IMR-90 (cell line): ENCODE measurements at regions not wholly inside any gene's neighbourhood (a gene's known extent, or its start where the extent isn't known, plus 50 kb on each side); places are given as distances from the start of the nearest gene placed in this dataset.

ENCODE experiments used
- ATAC-seq: fragments of 200-7000 bp; cut with Tn5 transposase; 2 replicates; pipeline ENCODE4 v1.9.1; 2020; ENCODE audit warnings: low read depth, mild to moderate bottlenecking, moderate library complexity
- BruUV-seq: library from RNA; stranded (reverse); fragments of 400-500 nt; replicated peaks from 2 replicates; lab custom pipeline; 2021; lab: Mats Ljungman, UMichigan
- CTCF ChIA-PET: fragments of 300-600 bp; formaldehyde crosslinking; extraction: SDS; loops from one replicate; lab custom pipeline; 2021; ENCODE audit warnings: antibody characterized with exemption; lab: Yijun Ruan, JAX
- POLR2A ChIA-PET: fragments of 300-600 bp; sonication (Branson Sonifier 250); formaldehyde crosslinking; loops from one replicate; lab custom pipeline; 2022; ENCODE audit warnings: antibody characterized with exemption; ENCODE audit not compliant: unreplicated experiment; lab: Charles Lee
- DNase-seq: peaks from one replicate; pipeline ENCODE4 v3.0.0; 2013
- H2AFZ ChIP-seq: replicated peaks from 2 replicates; pipeline ENCODE3; 2013; ENCODE audit warnings: low read length, mild to moderate bottlenecking; ENCODE audit not compliant: poor library complexity
- H2AK5ac ChIP-seq: 2 replicates; pipeline ENCODE4 v1.6.1; 2013; ENCODE audit warnings: low read depth, low read length, inconsistent platforms
- H2AK9ac ChIP-seq: replicated peaks from 2 replicates; pipeline ENCODE3; 2013; ENCODE audit warnings: mild to moderate bottlenecking, low read depth, low read length, moderate library complexity; ENCODE audit not compliant: poor library complexity
- H2BK120ac ChIP-seq: 2 replicates; pipeline ENCODE4 v1.6.1; 2013; ENCODE audit warnings: low read depth, low read length, inconsistent platforms
- H2BK15ac ChIP-seq: 3 replicates; pipeline ENCODE4 v1.6.1; 2013; ENCODE audit warnings: low read depth, low read length, inconsistent platforms
- H2BK20ac ChIP-seq: 2 replicates; pipeline ENCODE4 v1.6.1; 2013; ENCODE audit warnings: low read depth, mild to moderate bottlenecking, inconsistent platforms, low read length, moderate library complexity
- H2BK5ac ChIP-seq: 2 replicates; pipeline ENCODE4 v1.6.1; 2013; ENCODE audit warnings: mild to moderate bottlenecking, low read depth, low read length, inconsistent platforms; ENCODE audit not compliant: poor library complexity, severe bottlenecking
- H3K14ac ChIP-seq: replicated peaks from 2 replicates; pipeline ENCODE4 v1.6.1; 2013; ENCODE audit warnings: low read depth, low read length, inconsistent platforms
- H3K18ac ChIP-seq: 2 replicates; pipeline ENCODE4 v1.6.1; 2013; ENCODE audit warnings: low read depth, low read length, control low read depth
- H3K23ac ChIP-seq: 2 replicates; pipeline ENCODE4 v1.6.1; 2013; ENCODE audit warnings: low read depth, low read length, inconsistent platforms
- H3K27ac ChIP-seq: 2 replicates; pipeline ENCODE4 v1.5.1; 2013; ENCODE audit warnings: mild to moderate bottlenecking, control low read depth, low read length; ENCODE audit not compliant: insufficient read depth
- H3K27me3 ChIP-seq: 2 replicates; pipeline ENCODE4 v1.6.1; 2013; ENCODE audit warnings: low read length; ENCODE audit not compliant: control insufficient read depth, insufficient read depth
- H3K36me3 ChIP-seq: 2 replicates; pipeline ENCODE4 v1.6.1; 2013; ENCODE audit warnings: low read length, mixed read lengths; ENCODE audit not compliant: control insufficient read depth, insufficient read depth
- H3K4ac ChIP-seq: 2 replicates; pipeline ENCODE4 v1.6.1; 2013; ENCODE audit warnings: low read depth, low read length, inconsistent platforms
- H3K4me1 ChIP-seq: 2 replicates; pipeline ENCODE4 v1.6.1; 2013; ENCODE audit warnings: low read length, mixed read lengths; ENCODE audit not compliant: control insufficient read depth, insufficient read depth
- H3K4me2 ChIP-seq: 2 replicates; pipeline ENCODE4 v1.6.1; 2013; ENCODE audit warnings: low read depth, mild to moderate bottlenecking, control low read depth, low read length, moderate library complexity
- H3K4me3 ChIP-seq: 2 replicates; pipeline ENCODE4 v1.5.1; 2013; ENCODE audit warnings: low read depth, mild to moderate bottlenecking, control low read depth, low read length, moderate library complexity; ENCODE audit not compliant: insufficient read depth
- H3K56ac ChIP-seq: 2 replicates; pipeline ENCODE4 v1.6.1; 2013; ENCODE audit warnings: low read length, inconsistent platforms; ENCODE audit not compliant: insufficient read depth; ENCODE audit errors: extremely low read depth
- H3K79me1 ChIP-seq, 2 experiments: 2 replicates each; pipeline ENCODE4 v1.6.1; 2013; ENCODE audit warnings: low read length in 2 of 2, inconsistent platforms in 1 of 2, low read depth in 1 of 2
- H3K9ac ChIP-seq: 2 replicates; pipeline ENCODE4 v1.6.1; 2013; ENCODE audit warnings: low read depth, low read length, control low read depth
- H3K9me1 ChIP-seq: 2 replicates; pipeline ENCODE4 v1.6.1; 2013; ENCODE audit warnings: low read length, inconsistent platforms; ENCODE audit not compliant: insufficient read depth
- H3K9me3 ChIP-seq: 2 replicates; pipeline ENCODE4 v1.6.1; 2013; ENCODE audit warnings: low read length; ENCODE audit not compliant: control insufficient read depth, insufficient read depth
- H4K20me1 ChIP-seq: 2 replicates; pipeline ENCODE4 v1.6.1; 2013; ENCODE audit warnings: low read length, inconsistent platforms; ENCODE audit not compliant: insufficient read depth
- H4K5ac ChIP-seq: 2 replicates; pipeline ENCODE4 v1.6.1; 2013; ENCODE audit warnings: mild to moderate bottlenecking, low read depth, low read length, control low read depth
- H4K8ac ChIP-seq, 2 experiments: 2 replicates each; pipeline ENCODE4 v1.6.1; 2013; ENCODE audit warnings: low read depth in 2 of 2, low read length in 2 of 2, control low read depth in 1 of 2, inconsistent platforms in 1 of 2
- H4K91ac ChIP-seq: 2 replicates; pipeline ENCODE4 v1.6.1; 2013; ENCODE audit warnings: low read depth, low read length, inconsistent platforms; ENCODE audit not compliant: insufficient read depth
- CEBPB ChIP-seq: IDR thresholded peaks from 2 replicates; pipeline ENCODE4 v1.6.1; 2012; ENCODE audit warnings: low read depth, low read length, improper control_type of control experiment
- CHD1 ChIP-seq: IDR thresholded peaks from 2 replicates; pipeline ENCODE4 v1.6.1; 2012; ENCODE audit warnings: low read depth, low read length, improper control_type of control experiment
- CTCF ChIP-seq: conservative IDR thresholded peaks from 2 replicates; pipeline ENCODE4 v1.5.1; 2012; ENCODE audit warnings: mild to moderate bottlenecking, low read depth, low read length, improper control_type of control experiment
- FOS ChIP-seq: fragments of 150-350 bp; IDR thresholded peaks from 2 replicates; pipeline ENCODE4 v1.6.1; 2016; ENCODE audit warnings: low read depth, low read length
- MAZ ChIP-seq: IDR thresholded peaks from 2 replicates; pipeline ENCODE4 v1.6.1; 2012; ENCODE audit warnings: low read depth, mild to moderate bottlenecking, low read length, improper control_type of control experiment, moderate library complexity, borderline replicate concordance
- POLR2A ChIP-seq: IDR thresholded peaks from 2 replicates; pipeline ENCODE4 v1.6.1; 2012; ENCODE audit warnings: mild to moderate bottlenecking, low read depth, low read length
- RFX5 ChIP-seq: IDR thresholded peaks from 2 replicates; pipeline ENCODE4 v1.8.0; 2012; ENCODE audit warnings: low read depth, mild to moderate bottlenecking, low read length, moderate library complexity
- SMC3 ChIP-seq: fragments of 150-350 bp; IDR thresholded peaks from 2 replicates; pipeline ENCODE4 v1.6.1; 2016; ENCODE audit warnings: low read depth, mild to moderate bottlenecking, antibody characterized with exemption, low read length, moderate library complexity
- USF2 ChIP-seq: fragments of 150-350 bp; IDR thresholded peaks from 2 replicates; pipeline ENCODE4 v1.6.1; 2017; ENCODE audit warnings: mild to moderate bottlenecking, antibody characterized with exemption, low read length, low read depth
- WGBS, 2 experiments: methylation state at CpG; one replicate each; pipeline versions ENCODE4 v1.1.5 to v1.1.7; 2013; ENCODE audit warnings: missing lambda C conversion rate in 2 of 2; ENCODE audit not compliant: insufficient read length in 1 of 2; ENCODE audit errors: extremely low coverage in 2 of 2; 5-methylcytosine and 5-hydroxymethylcytosine counted together
- dilution Hi-C: fragments of 300-500 bp; cut with HindIII; formaldehyde crosslinking; loops from one replicate; pipeline ENCODE4 v1.14.3; 2018; ENCODE audit warnings: low sequenced_read_pairs; ENCODE audit not compliant: unreplicated experiment
- in situ Hi-C: fragments of 300-500 bp; cut with MboI; formaldehyde crosslinking; loops from 3 replicates; pipeline ENCODE4 v1.14.3; 2019; ENCODE audit warnings: low sequenced_read_pairs, inconsistent platforms, mixed read lengths
- intact Hi-C: fragments of 100-400 bp; cut with micrococcal nuclease; formaldehyde crosslinking; loops from 2 replicates; pipeline ENCODE4 v1.10.0; 2022

GRCh38 chr17:72238157-72238673 is 117.4 kb downstream of the SOX9 start:
- ATAC-seq (no peak), DNase-seq (no peak)
- no peak overlapping the region for H3K4me3 ChIP-seq
- H3K4me1 ChIP-seq: no peaks in the 10 kb centered on the region
- H3K56ac ChIP-seq: no peak overlapping the region
- CTCF ChIA-PET: no interaction called here
- H4K8ac ChIP-seq: no peak overlapping the region
- dilution Hi-C loops: no loop called here
- in situ Hi-C loops: no loop called here
- no peak overlapping the region for H2BK20ac ChIP-seq
- no peak overlapping the region for H3K18ac ChIP-seq
- H3K27me3 ChIP-seq: peaks cover 18% of the 10 kb centered on the region
- H2BK120ac ChIP-seq: no peak overlapping the region
- H2AK9ac ChIP-seq: no peak overlapping the region
- no peaks in the 10 kb centered on the region; the same call in 1 of the 2 replicates for H3K9me3 ChIP-seq
- no peaks in the 10 kb centered on the region for H3K79me1 ChIP-seq
- intact Hi-C loops: no loop called here
- POLR2A ChIA-PET: no interaction called here
- H4K20me1 ChIP-seq: no peaks in the 10 kb centered on the region
- no peak overlapping the region for H3K23ac ChIP-seq
- H4K5ac ChIP-seq: no peak overlapping the region
- H3K9ac ChIP-seq: no peak overlapping the region
- H2BK5ac ChIP-seq: no peak overlapping the region
- BruUV-seq: no TSS peak
- no peaks in the 10 kb centered on the region; the same call in 1 of the 2 replicates for H3K9me1 ChIP-seq
- H3K14ac ChIP-seq: no peak overlapping the region
- no peak overlapping the region for H3K4me2 ChIP-seq
- TF ChIP-seq USF2 (no peak), CHD1 (no peak), CEBPB (no peak), RFX5 (no peak), CTCF (no peak), SMC3 (no peak), FOS (no peak), POLR2A (no peak), MAZ (no peak)
- no peak overlapping the region for H2BK15ac ChIP-seq
- no peak overlapping the region for H2AK5ac ChIP-seq
- H2AFZ ChIP-seq: no peak overlapping the region
- H3K27ac ChIP-seq: no peak overlapping the region
- no peaks in the 10 kb centered on the region for H3K36me3 ChIP-seq
- H3K4ac ChIP-seq: no peak overlapping the region
- no peak overlapping the region for H4K91ac ChIP-seq
- WGBS, 2 experiments: 80% methylated on average over 1 of the region's 10 CpGs; no CpG with 5 or more reads in 1 of the 2 experiments
